H9 (cell line): ENCODE measurements at regions not wholly inside any gene's neighbourhood (a gene's known extent, or its start where the extent isn't known, plus 50 kb on each side); places are given as distances from the start of the nearest gene placed in this dataset.

Source experiments
- DNase-seq: peaks from one replicate; pipeline ENCODE4 v3.0.0-alpha.2; 2017
- H2AFZ ChIP-seq: one replicate; pipeline ENCODE4 v1.6.1; 2013; ENCODE audit warnings: mild to moderate bottlenecking, low read length, control low read depth, moderate library complexity
- H2AK5ac ChIP-seq: 2 replicates; pipeline ENCODE4 v1.6.1; 2013; ENCODE audit warnings: low read length, control low read depth, mixed read lengths; ENCODE audit not compliant: insufficient read length
- H2BK120ac ChIP-seq: one replicate; pipeline ENCODE4 v1.6.1; 2013; ENCODE audit warnings: low read depth, mild to moderate bottlenecking, low read length, control low read depth, inconsistent platforms; ENCODE audit not compliant: poor library complexity, severe bottlenecking
- H2BK12ac ChIP-seq: 2 replicates; pipeline ENCODE4 v1.6.1; 2013; ENCODE audit warnings: low read length, control low read depth, mixed read lengths, low read depth; ENCODE audit not compliant: insufficient read length
- H2BK15ac ChIP-seq: 2 replicates; pipeline ENCODE4 v1.6.1; 2013; ENCODE audit warnings: low read depth, low read length, control low read depth
- H2BK20ac ChIP-seq: one replicate; pipeline ENCODE4 v1.6.1; 2013; ENCODE audit warnings: low read depth, mild to moderate bottlenecking, low read length, control low read depth, inconsistent platforms; ENCODE audit not compliant: poor library complexity, severe bottlenecking
- H2BK5ac ChIP-seq: 2 replicates; pipeline ENCODE4 v1.6.1; 2013; ENCODE audit warnings: low read length, control low read depth, mixed read lengths; ENCODE audit not compliant: insufficient read length
- H3K14ac ChIP-seq: 2 replicates; pipeline ENCODE4 v1.6.1; 2013; ENCODE audit warnings: low read length, control low read depth; ENCODE audit not compliant: insufficient read depth
- H3K18ac ChIP-seq: 2 replicates; pipeline ENCODE4 v1.6.1; 2013; ENCODE audit warnings: low read depth, mild to moderate bottlenecking, mixed read lengths, low read length, control low read depth; ENCODE audit not compliant: insufficient read length
- H3K23ac ChIP-seq: 2 replicates; pipeline ENCODE4 v1.6.1; 2013; ENCODE audit warnings: low read length, control low read depth, mixed read lengths, low read depth; ENCODE audit not compliant: insufficient read length
- H3K23me2 ChIP-seq: 2 replicates; pipeline ENCODE4 v1.6.1; 2013; ENCODE audit warnings: low read depth, mild to moderate bottlenecking, mixed read lengths, low read length, control low read depth; ENCODE audit not compliant: insufficient read length, poor library complexity, severe bottlenecking
- H3K27ac ChIP-seq: 2 replicates; pipeline ENCODE4 v1.5.1; 2013; ENCODE audit warnings: low read length, control low read depth, mixed read lengths, low read depth; ENCODE audit not compliant: insufficient read length
- H3K27me3 ChIP-seq: 2 replicates; pipeline ENCODE4 v1.6.1; 2013; ENCODE audit warnings: low read length, control low read depth, inconsistent platforms; ENCODE audit not compliant: insufficient read depth
- H3K4ac ChIP-seq: 2 replicates; pipeline ENCODE4 v1.6.1; 2013; ENCODE audit warnings: low read depth, mild to moderate bottlenecking, control low read depth, inconsistent platforms, low read length, moderate library complexity
- H3K4me1 ChIP-seq: 2 replicates; pipeline ENCODE4 v1.6.1; 2013; ENCODE audit warnings: low read length, control low read depth, inconsistent platforms; ENCODE audit not compliant: insufficient read depth
- H3K4me2 ChIP-seq: 2 replicates; pipeline ENCODE4 v1.6.1; 2013; ENCODE audit warnings: low read length, control low read depth, mixed read lengths; ENCODE audit not compliant: insufficient read length, insufficient read depth
- H3K56ac ChIP-seq: 2 replicates; pipeline ENCODE4 v1.6.1; 2013; ENCODE audit warnings: low read depth, mild to moderate bottlenecking, mixed read lengths, low read length, control low read depth; ENCODE audit not compliant: insufficient read length
- H3K79me1 ChIP-seq: 2 replicates; pipeline ENCODE4 v1.6.1; 2013; ENCODE audit warnings: low read depth, mild to moderate bottlenecking, moderate library complexity, low read length, control low read depth, inconsistent platforms; ENCODE audit not compliant: insufficient read depth, poor library complexity, severe bottlenecking
- H3K79me2 ChIP-seq: 2 replicates; pipeline ENCODE4 v1.6.1; 2013; ENCODE audit warnings: low read length, control low read depth, inconsistent platforms; ENCODE audit not compliant: insufficient read depth
- H3K9ac ChIP-seq: 2 replicates; pipeline ENCODE4 v1.6.1; 2013; ENCODE audit warnings: low read length, control low read depth, mixed read lengths; ENCODE audit not compliant: insufficient read length; ENCODE audit errors: extremely low read depth
- H3K9me3 ChIP-seq: one replicate; pipeline ENCODE4 v1.6.1; 2013; ENCODE audit warnings: low read depth, low read length, inconsistent platforms; ENCODE audit not compliant: control insufficient read depth
- H3T11ph ChIP-seq: one replicate; pipeline ENCODE4 v1.6.1; 2013; ENCODE audit warnings: mild to moderate bottlenecking, low read length, control low read depth, inconsistent platforms
- H4K20me1 ChIP-seq: one replicate; pipeline ENCODE4 v1.6.1; 2013; ENCODE audit not compliant: control insufficient read depth, insufficient read length, insufficient read depth
- H4K5ac ChIP-seq: 2 replicates; pipeline ENCODE4 v1.6.1; 2013; ENCODE audit warnings: low read depth, mild to moderate bottlenecking, mixed read lengths, low read length, control low read depth; ENCODE audit not compliant: insufficient read length
- H4K8ac ChIP-seq: replicated peaks from 2 replicates; pipeline ENCODE4 v1.6.1; 2013; ENCODE audit warnings: low read length, control low read depth, mixed read lengths, low read depth; ENCODE audit not compliant: insufficient read length
- H4K91ac ChIP-seq: 2 replicates; pipeline ENCODE4 v1.6.1; 2013; ENCODE audit warnings: low read depth, mild to moderate bottlenecking, moderate library complexity, mixed read lengths, low read length, control low read depth; ENCODE audit not compliant: insufficient read length
- H3K27ac Mint-ChIP-seq, 3 experiments: 2 replicates in 2 of 3; 3 replicates in 1 of 3; pipeline ENCODE4 v1.8.0; 2020 to 2021; ENCODE audit warnings: mixed read lengths in 3 of 3, mild to moderate bottlenecking in 1 of 3, moderate library complexity in 1 of 3
- H3K27me3 Mint-ChIP-seq: 2 replicates; pipeline ENCODE4 v1.8.0; 2021; ENCODE audit warnings: low read depth, mild to moderate bottlenecking, moderate library complexity, mixed read lengths
- H3K36me3 Mint-ChIP-seq, 3 experiments: 2 replicates in 2 of 3; 3 replicates in 1 of 3; pipeline ENCODE4 v1.8.0; 2020 to 2021; ENCODE audit warnings: low read depth in 3 of 3, mixed read lengths in 3 of 3; ENCODE audit not compliant: insufficient read depth in 1 of 3
- H3K4me1 Mint-ChIP-seq, 2 experiments: 2 replicates each; pipeline ENCODE4 v1.8.0; 2020; ENCODE audit warnings: mixed read lengths in 2 of 2
- H3K4me3 Mint-ChIP-seq, 2 experiments: 2 replicates in 1 of 2; 3 replicates in 1 of 2; pipeline ENCODE4 v1.8.0; 2020 to 2021; ENCODE audit warnings: mild to moderate bottlenecking in 2 of 2, mixed read lengths in 2 of 2, moderate library complexity in 1 of 2
- H3K9me3 Mint-ChIP-seq, 2 experiments: 2 replicates in 1 of 2; 3 replicates in 1 of 2; pipeline ENCODE4 v1.8.0; 2020; ENCODE audit warnings: mild to moderate bottlenecking in 2 of 2, mixed read lengths in 2 of 2, moderate library complexity in 1 of 2
- CTCF ChIP-seq: fragments of 200-600 bp; sonication (generic); conservative IDR thresholded peaks from 3 replicates; pipeline ENCODE4 v1.8.0; 2021; ENCODE audit warnings: antibody characterized with exemption, mild to moderate bottlenecking
- WGBS: extraction: QIAGEN DNeasy Blood & Tissue Kit; methylation state at CpG from one replicate; pipeline ENCODE4 v1.1.7; 2013; ENCODE audit warnings: missing lambda C conversion rate, low lambda C conversion rate, mixed read lengths; ENCODE audit not compliant: insufficient read length; ENCODE audit errors: extremely low coverage; 5-methylcytosine and 5-hydroxymethylcytosine counted together

- Mint-ChIP-seq H3K36me3 (no peaks in the 10 kb centered on the region), H3K9me3 (no peaks in the 10 kb centered on the region), H3K27ac (no peak overlapping the region)
These were observed 70.2 kb upstream of the NAV2 start for GRCh38 chr11:19642185-19643158.

More at GRCh38 chr11:19642185-19643158, 70.2 kb upstream of the NAV2 start:
- Histone ChIP-seq H3K18ac (no peak overlapping the region), H2BK15ac (no peak overlapping the region), H3K79me2 (no peaks in the 10 kb centered on the region), H3K9me3 (no peaks in the 10 kb centered on the region), H3K14ac (no peak overlapping the region), H2BK5ac (no peak overlapping the region), H3K4ac (no peak overlapping the region), H3K56ac (no peak overlapping the region), H3K79me1 (no peaks in the 10 kb centered on the region), H2AK5ac (no peak overlapping the region), H3T11ph (no peak overlapping the region), H3K23ac (no peak overlapping the region), H3K9ac (no peak overlapping the region), H3K27me3 (no peaks in the 10 kb centered on the region), H2BK20ac (no peak overlapping the region), H3K27ac (no peak overlapping the region), H3K4me2 (no peak overlapping the region), H3K4me1 (no peaks in the 10 kb centered on the region), H4K91ac (no peak overlapping the region), H2BK120ac (no peak overlapping the region), H2BK12ac (no peak overlapping the region), H2AFZ (no peak overlapping the region), H4K5ac (no peak overlapping the region), H4K8ac (no peak overlapping the region), H4K20me1 (no peaks in the 10 kb centered on the region), H3K23me2 (no peaks in the 10 kb centered on the region)
- Mint-ChIP-seq H3K4me1 (peaks cover 0 to 3% of the 10 kb centered on the region in 2 experiments; a peak in 1 of 4 replicates), H3K27me3 (no peaks in the 10 kb centered on the region; the same call in 1 of the 2 replicates), H3K4me3 (no peak overlapping the region)
- TF ChIP-seq CTCF: no peak
- DNase-seq: no peak
- WGBS: no CpG with 5 or more reads among the region's 6 CpGs
